ENCODE measurements at regions not wholly inside any gene's neighbourhood (a gene's known extent, or its start where the extent isn't known, plus 50 kb on each side); places are given as distances from the start of the nearest gene placed in this dataset.
A peak's percentile ranks its signal among the peaks of the same experiment; 100 is the strongest.

DNA sequence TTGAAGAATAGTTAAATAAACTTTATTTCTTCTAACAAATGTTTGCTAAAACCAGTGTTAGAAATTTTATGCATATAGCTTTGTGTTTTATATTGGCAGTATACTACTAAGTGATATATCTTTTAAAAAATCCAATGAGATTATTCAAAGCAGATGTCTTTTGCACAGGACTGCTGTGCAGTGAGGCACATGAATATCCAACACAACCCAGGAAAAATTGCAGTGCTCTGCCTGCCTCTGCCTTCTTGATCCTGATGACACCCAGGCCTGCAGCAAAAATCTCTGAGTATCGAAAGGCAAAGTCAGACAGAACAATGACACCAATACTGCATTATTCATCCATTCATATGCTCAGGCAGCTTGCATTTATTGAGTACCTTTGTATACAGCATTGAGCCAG is 1076.5 kb upstream of the ARRDC3 start:
- peaks cover 0 to 10% (median 0%) of the 10 kb centered on the region in 8 donors for H3K9me3 ChIP-seq
- 89 to 95% (median 90%) methylated on average over 1 of the region's 1 CpG for WGBS, 5 donors
- H3K4me3 ChIP-seq: no peak overlapping the region
- H3K4me1 ChIP-seq: no peaks in the 10 kb centered on the region
- no peaks in the 10 kb centered on the region for H3K27me3 ChIP-seq (replicated peaks in 1 of 7)
- DNase-seq: no peak
- intact Hi-C loops (cut with DNase I; ENCODE audit: low total_unique reads): no loop called here
- no peaks in the 10 kb centered on the region for H3K36me3 ChIP-seq
- TF ChIP-seq CTCF (IDR thresholded peaks at IDR 0.05 in 8 of 11, conservative IDR thresholded peaks at IDR 0.05 in 3 of 11) (no peak), POLR2AphosphoS5 (IDR thresholded peaks at IDR 0.05) (no peak), POLR2A (IDR thresholded peaks at IDR 0.05) (no peak)
- H3K27ac ChIP-seq: no peak overlapping the region

- 29 to 36% (median 31%) methylated on average over 3 of the region's 3 CpGs for WGBS, 5 donors
- intact Hi-C loops (cut with DNase I; ENCODE audit: low total_unique reads): no loop called here
Measured at GRCh38 chr5:92455011-92455410, 1071.9 kb upstream of the ARRDC3 start.

DNA sequence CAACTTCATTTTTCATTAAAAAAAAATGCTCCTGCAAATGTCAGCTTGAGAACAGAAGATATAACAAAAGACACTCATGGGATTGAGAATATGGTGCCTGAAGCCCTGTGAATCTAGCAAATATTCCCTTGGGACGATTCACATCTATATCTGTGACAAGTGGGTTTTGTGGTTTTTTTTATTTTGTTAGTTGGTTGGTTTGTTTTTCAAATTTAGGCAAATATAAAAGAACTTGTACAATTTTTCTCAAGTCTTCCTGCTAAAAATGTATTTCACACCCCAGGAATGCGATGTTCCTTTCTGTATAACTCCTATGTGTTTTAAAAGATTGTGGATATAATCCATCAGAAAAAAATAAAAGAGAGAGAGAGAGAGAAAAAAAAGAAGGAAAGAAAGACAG is 1061.8 kb upstream of the ARRDC3 start:
- Histone ChIP-seq H3K27me3 (replicated peaks in 1 of 7) (no peaks in the 10 kb centered on the region), H3K9me3 (peaks cover 0 to 9% (median 3%) of the 10 kb centered on the region in 8 donors), H3K4me1 (no peaks in the 10 kb centered on the region), H3K36me3 (no peaks in the 10 kb centered on the region), H3K4me3 (no peak overlapping the region), H3K27ac (no peak overlapping the region)
- WGBS, 5 donors: 67 to 75% (median 70%) methylated on average over 2 of the region's 2 CpGs
- intact Hi-C loops (cut with DNase I; ENCODE audit: low total_unique reads): no loop called here
- no peak for DNase-seq
- TF ChIP-seq CTCF (IDR thresholded peaks at IDR 0.05 in 8 of 11, conservative IDR thresholded peaks at IDR 0.05 in 3 of 11) (no peak), POLR2AphosphoS5 (IDR thresholded peaks at IDR 0.05) (no peak), POLR2A (IDR thresholded peaks at IDR 0.05) (no peak)

More at GRCh38 chr5:92455011-92455410, 1071.9 kb upstream of the ARRDC3 start:
- TF ChIP-seq POLR2A (IDR thresholded peaks at IDR 0.05) (no peak), POLR2AphosphoS5 (IDR thresholded peaks at IDR 0.05) (no peak), CTCF (IDR thresholded peaks at IDR 0.05 in 8 of 11, conservative IDR thresholded peaks at IDR 0.05 in 3 of 11) (no peak)
- Histone ChIP-seq H3K27ac (no peak overlapping the region), H3K36me3 (no peaks in the 10 kb centered on the region), H3K9me3 (peaks cover 0 to 4% (median 0%) of the 10 kb centered on the region in 8 donors), H3K27me3 (replicated peaks in 1 of 7) (no peaks in the 10 kb centered on the region), H3K4me3 (no peak overlapping the region), H3K4me1 (no peaks in the 10 kb centered on the region)
- no peak for DNase-seq

DNA sequence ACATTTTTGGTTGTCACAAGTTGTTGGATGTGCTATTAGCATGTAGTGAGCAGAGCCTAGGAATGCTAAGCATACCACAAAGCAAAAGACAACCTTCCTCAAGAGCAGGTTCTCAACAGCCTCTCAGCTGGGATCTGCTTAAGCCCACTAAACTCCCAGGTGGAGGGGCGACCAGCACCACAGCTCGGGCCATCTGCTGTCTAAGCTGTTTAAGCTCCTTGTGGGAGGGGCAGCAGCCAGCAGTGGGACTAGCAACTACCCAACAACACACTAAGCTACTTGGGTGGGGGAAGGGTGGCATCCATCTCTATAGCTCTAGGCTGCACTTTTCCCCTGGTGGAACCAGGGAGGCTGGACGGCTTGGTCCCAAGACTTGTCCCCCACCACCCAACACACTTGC is 1052.7 kb upstream of the ARRDC3 start:
- TF ChIP-seq POLR2A (IDR thresholded peaks at IDR 0.05) (no peak), CTCF (IDR thresholded peaks at IDR 0.05 in 8 of 11, conservative IDR thresholded peaks at IDR 0.05 in 3 of 11) (no peak), POLR2AphosphoS5 (IDR thresholded peaks at IDR 0.05) (no peak)
- peaks cover 0 to 49% (median 32%) of the 10 kb centered on the region in 8 donors for H3K9me3 ChIP-seq
- no peak overlapping the region for H3K27ac ChIP-seq
- no peaks in the 10 kb centered on the region for H3K27me3 ChIP-seq (replicated peaks in 1 of 7)
- WGBS, 5 donors: 81 to 96% (median 90%) methylated on average over 2 to 3 of the region's 3 CpGs
- no peak overlapping the region for H3K4me3 ChIP-seq
- peak; percentile 48 for DNase-seq
- no peaks in the 10 kb centered on the region for H3K36me3 ChIP-seq
- no peaks in the 10 kb centered on the region for H3K4me1 ChIP-seq
- intact Hi-C loops (cut with DNase I; ENCODE audit: low total_unique reads): no loop called here

Data from spleen (tissue), 11 donors.